ENCODE measurements at regions not wholly inside any gene's neighbourhood (a gene's known extent, or its start where the extent isn't known, plus 50 kb on each side); places are given as distances from the start of the nearest gene placed in this dataset.
A peak's percentile ranks its signal among the peaks of the same experiment; 100 is the strongest.

GRCh38 chrX:81489987-81490386 is 288.1 kb downstream of the SH3BGRL start:
- no peak for DNase-seq
- no peak overlapping the region for H3K4me3 ChIP-seq
- no peak overlapping the region for H3K27ac ChIP-seq
- no peaks in the 10 kb centered on the region for H3K27me3 ChIP-seq
- intact Hi-C loops (cut with DNase I) = no loop called here
- H3K4me1 ChIP-seq (replicated peaks in 1 of 2) = no peaks in the 10 kb centered on the region
- H3K36me3 ChIP-seq (replicated peaks in 1 of 2) = no peaks in the 10 kb centered on the region
- H3K9me3 ChIP-seq (replicated peaks in 1 of 3) = no peaks in the 10 kb centered on the region
- WGBS, 4 donors = 24 to 34% (median 27%) methylated on average over 1 of the region's 1 CpG
- TF ChIP-seq CTCF (IDR thresholded peaks at IDR 0.05) (peak in 1 of 6 experiments; percentile 11), POLR2A (IDR thresholded peaks at IDR 0.05) (no peak)

- DNase-seq = no peak
- 71 to 89% (median 80%) methylated on average over 2 of the region's 2 CpGs for WGBS, 4 donors
- no peak overlapping the region for H3K27ac ChIP-seq
- no peak for TF ChIP-seq CTCF (IDR thresholded peaks at IDR 0.05)
- TF ChIP-seq POLR2A (IDR thresholded peaks at IDR 0.05) = no peak
- no peaks in the 10 kb centered on the region for H3K9me3 ChIP-seq (replicated peaks in 1 of 3)
- H3K36me3 ChIP-seq (replicated peaks in 1 of 2) = no peaks in the 10 kb centered on the region
- peaks cover 11% of the 10 kb centered on the region for H3K27me3 ChIP-seq
- H3K4me3 ChIP-seq = no peak overlapping the region
- no peaks in the 10 kb centered on the region for H3K4me1 ChIP-seq (replicated peaks in 1 of 2)
- intact Hi-C loops (cut with DNase I) = no loop called here
These were observed 326.1 kb downstream of the SH3BGRL start for GRCh38 chrX:81527881-81528440.

DNA sequence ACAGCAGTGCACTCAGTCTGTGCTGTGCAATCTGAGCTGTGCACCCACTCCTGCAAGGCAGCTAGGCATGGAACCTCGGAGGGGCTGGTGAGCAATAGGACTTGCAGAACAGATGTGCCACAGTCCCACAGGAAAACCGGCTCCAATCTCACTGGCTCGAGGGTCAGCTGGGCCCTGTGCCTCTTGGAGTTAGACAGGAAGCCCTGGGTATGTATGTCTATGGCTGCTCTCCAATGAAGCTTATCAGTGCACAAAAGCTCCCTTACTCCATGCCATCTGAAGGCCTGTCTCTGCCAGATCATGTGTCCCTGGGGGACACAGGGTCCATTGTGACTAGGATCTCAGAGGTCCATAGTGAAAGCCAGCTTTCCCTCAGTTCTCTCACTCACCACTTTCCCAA is 335.8 kb downstream of the SH3BGRL start:
- no peaks in the 10 kb centered on the region for H3K27me3 ChIP-seq
- intact Hi-C loops (cut with DNase I) = no loop called here
- DNase-seq = no peak
- TF ChIP-seq POLR2A (IDR thresholded peaks at IDR 0.05) (no peak), CTCF (IDR thresholded peaks at IDR 0.05) (no peak)
- H3K9me3 ChIP-seq (replicated peaks in 1 of 3) = no peaks in the 10 kb centered on the region
- no peak overlapping the region for H3K4me3 ChIP-seq
- H3K36me3 ChIP-seq (replicated peaks in 1 of 2) = no peaks in the 10 kb centered on the region
- WGBS, 4 donors = 38 to 63% (median 52%) methylated on average over 3 of the region's 3 CpGs; no CpG with 5 or more reads in 1 of the 4 donors
- H3K4me1 ChIP-seq (replicated peaks in 1 of 2) = no peaks in the 10 kb centered on the region
- H3K27ac ChIP-seq = no peak overlapping the region

GRCh38 chrX:81542255-81542654 is 340.4 kb downstream of the SH3BGRL start:
- Histone ChIP-seq H3K27ac (no peak overlapping the region), H3K9me3 (replicated peaks in 1 of 3) (no peaks in the 10 kb centered on the region), H3K4me3 (no peak overlapping the region), H3K27me3 (no peaks in the 10 kb centered on the region), H3K4me1 (replicated peaks in 1 of 2) (no peaks in the 10 kb centered on the region), H3K36me3 (replicated peaks in 1 of 2) (no peaks in the 10 kb centered on the region)
- intact Hi-C loops (cut with DNase I) = no loop called here
- TF ChIP-seq CTCF (IDR thresholded peaks at IDR 0.05) (no peak), POLR2A (IDR thresholded peaks at IDR 0.05) (no peak)
- DNase-seq = no peak
- 74 to 83% (median 79%) methylated on average over 2 of the region's 2 CpGs for WGBS, 4 donors

Measured in adrenal gland (tissue), 9 donors.